H1 (cell line): ENCODE measurements at regions not wholly inside any gene's neighbourhood (a gene's known extent, or its start where the extent isn't known, plus 50 kb on each side); places are given as distances from the start of the nearest gene placed in this dataset.

Experiments
- BRCA1 ChIP-seq: IDR thresholded peaks from 2 replicates; pipeline ENCODE4 v1.6.1; 2012; ENCODE audit warnings: low read depth, low read length, improper control_type of control experiment
- CHD7 ChIP-seq: fragments of 300-600 bp; sonication (generic); IDR thresholded peaks from 2 replicates; pipeline ENCODE4 v1.7.1; 2012; ENCODE audit warnings: low read length, moderate library complexity, mild to moderate bottlenecking, inconsistent platforms; ENCODE audit not compliant: insufficient replicate concordance
- EP300 ChIP-seq, 2 experiments: IDR thresholded peaks; 1 replicate in 1 of 2; 2 replicates in 1 of 2; pipeline ENCODE4 v1.6.1; 2011 to 2012; ENCODE audit warnings: low read depth in 2 of 2, low read length in 2 of 2, mild to moderate bottlenecking in 2 of 2, borderline replicate concordance in 1 of 2, inconsistent platforms in 1 of 2, moderate library complexity in 1 of 2
- GABPA ChIP-seq: IDR thresholded peaks from 2 replicates; pipeline ENCODE4 v1.6.1; 2011; ENCODE audit warnings: mild to moderate bottlenecking, low read length, moderate library complexity, borderline replicate concordance; ENCODE audit not compliant: insufficient read depth
- KDM4A ChIP-seq: IDR thresholded peaks from one replicate; pipeline ENCODE4 v1.7.1; 2012; ENCODE audit warnings: low read depth, mild to moderate bottlenecking, moderate library complexity, low read length, inconsistent platforms; ENCODE audit not compliant: severe bottlenecking
- RXRA ChIP-seq: IDR thresholded peaks from 2 replicates; pipeline ENCODE4 v1.6.1; 2011; ENCODE audit warnings: low read depth, mild to moderate bottlenecking, low read length, moderate library complexity; ENCODE audit not compliant: insufficient read depth
- SAP30 ChIP-seq: fragments of 300-600 bp; sonication (generic); IDR thresholded peaks from 2 replicates; pipeline ENCODE4 v1.7.1; 2012; ENCODE audit warnings: low read length, moderate library complexity, mild to moderate bottlenecking, inconsistent platforms; ENCODE audit not compliant: insufficient read depth, insufficient replicate concordance
- USF2 ChIP-seq: IDR thresholded peaks from 2 replicates; pipeline ENCODE4 v1.6.1; 2011; ENCODE audit warnings: low read length, improper control_type of control experiment

GRCh38 chr1:25061261-25061995, 131.4 kb upstream of the RUNX3 start (continued):
- TF ChIP-seq CHD7 (no peak), GABPA (no peak), EP300 (IDR thresholded peaks at IDR 0.05; ENCODE audit: borderline replicate concordance in 1 of 2, low read depth in 2 of 2, low read length in 2 of 2) (no peak), SAP30 (no peak), USF2 (no peak), RXRA (no peak), BRCA1 (no peak), KDM4A (no peak)
